Mesenchymal stem cell (in vitro differentiated cells and primary cell): ENCODE measurements at regions not wholly inside any gene's neighbourhood (a gene's known extent, or its start where the extent isn't known, plus 50 kb on each side); places are given as distances from the start of the nearest gene placed in this dataset.

Experiments used
- DNase-seq: peaks from one replicate; pipeline ENCODE4 v3.0.0-alpha.2; 2013
- H2AFZ ChIP-seq: one replicate; pipeline ENCODE4 v1.6.1; 2013; ENCODE audit warnings: low read depth, mild to moderate bottlenecking, control low read depth, inconsistent platforms, low read length, moderate library complexity
- H2AK5ac ChIP-seq: 2 replicates; pipeline ENCODE4 v1.6.1; 2013; ENCODE audit warnings: low read length, moderate library complexity, mild to moderate bottlenecking, inconsistent platforms; ENCODE audit not compliant: severe bottlenecking
- H2BK120ac ChIP-seq: one replicate; pipeline ENCODE4 v1.6.1; 2013; ENCODE audit warnings: low read depth, mild to moderate bottlenecking, inconsistent platforms, low read length, moderate library complexity
- H2BK12ac ChIP-seq, 2 experiments: one replicate each; pipeline ENCODE4 v1.6.1; 2013; ENCODE audit warnings: inconsistent platforms in 2 of 2, low read length in 2 of 2, mild to moderate bottlenecking in 2 of 2, moderate library complexity in 2 of 2, control low read depth in 1 of 2
- H2BK15ac ChIP-seq: one replicate; pipeline ENCODE4 v1.6.1; 2013; ENCODE audit warnings: mild to moderate bottlenecking, low read depth, inconsistent platforms; ENCODE audit not compliant: poor library complexity, severe bottlenecking
- H2BK5ac ChIP-seq: 2 replicates; pipeline ENCODE4 v1.6.1; 2013; ENCODE audit warnings: low read depth, mild to moderate bottlenecking, low read length, control low read depth, inconsistent platforms; ENCODE audit not compliant: poor library complexity, severe bottlenecking
- H3K14ac ChIP-seq, 2 experiments: one replicate each; pipeline ENCODE4 v1.6.1; 2013; ENCODE audit warnings: inconsistent platforms in 2 of 2, low read length in 2 of 2, control low read depth in 1 of 2, mild to moderate bottlenecking in 1 of 2, moderate library complexity in 1 of 2
- H3K18ac ChIP-seq, 2 experiments: one replicate each; pipeline ENCODE4 v1.6.1; 2013; ENCODE audit warnings: inconsistent platforms in 2 of 2, low read length in 2 of 2, control low read depth in 1 of 2, low read depth in 1 of 2, mild to moderate bottlenecking in 1 of 2
- H3K23ac ChIP-seq, 2 experiments: one replicate each; pipeline ENCODE4 v1.6.1; 2013; ENCODE audit warnings: inconsistent platforms in 2 of 2, low read length in 2 of 2, mild to moderate bottlenecking in 2 of 2, moderate library complexity in 2 of 2, control low read depth in 1 of 2
- H3K27ac ChIP-seq: 2 replicates; pipeline ENCODE4 v1.5.1; 2013; ENCODE audit warnings: mild to moderate bottlenecking, moderate library complexity, low read length, control low read depth, inconsistent platforms; ENCODE audit not compliant: poor library complexity, severe bottlenecking
- H3K27me3 ChIP-seq, 2 experiments: 2 replicates each; pipeline versions ENCODE4 v1.6.1 to v1.7.0; 2013; ENCODE audit warnings: low read length in 2 of 2, mild to moderate bottlenecking in 2 of 2, moderate library complexity in 2 of 2, control low read depth in 1 of 2, inconsistent platforms in 1 of 2; ENCODE audit not compliant: control insufficient read depth in 1 of 2, insufficient read depth in 1 of 2
- H3K36me3 ChIP-seq, 2 experiments: 2 replicates each; pipeline versions ENCODE4 v1.6.1 to v1.7.0; 2013; ENCODE audit warnings: low read length in 2 of 2, control low read depth in 1 of 2, inconsistent platforms in 1 of 2, low read depth in 1 of 2, mild to moderate bottlenecking in 1 of 2; ENCODE audit not compliant: insufficient read depth in 2 of 2, control insufficient read depth in 1 of 2
- H3K4ac ChIP-seq, 2 experiments: one replicate each; pipeline ENCODE4 v1.6.1; 2013; ENCODE audit warnings: inconsistent platforms in 2 of 2, low read length in 2 of 2, mild to moderate bottlenecking in 2 of 2, moderate library complexity in 2 of 2, control low read depth in 1 of 2, low read depth in 1 of 2
- H3K4me1 ChIP-seq: 2 replicates; pipeline ENCODE4 v1.6.1; 2013; ENCODE audit warnings: low read depth, low read length, control low read depth; ENCODE audit not compliant: control insufficient read depth, insufficient read depth
- H3K4me2 ChIP-seq: 2 replicates; pipeline ENCODE4 v1.6.1; 2013; ENCODE audit warnings: low read length, mild to moderate bottlenecking, inconsistent platforms; ENCODE audit not compliant: poor library complexity, severe bottlenecking
- H3K4me3 ChIP-seq, 2 experiments: 2 replicates each; pipeline versions ENCODE4 v1.5.1 to v1.7.0; 2013; ENCODE audit warnings: low read length in 2 of 2, mild to moderate bottlenecking in 2 of 2, control low read depth in 1 of 2, low read depth in 1 of 2; ENCODE audit not compliant: insufficient read depth in 1 of 2
- H3K79me1 ChIP-seq: replicated peaks from 2 replicates; pipeline ENCODE4 v1.6.1; 2013; ENCODE audit warnings: mild to moderate bottlenecking, control low read depth, low read length, inconsistent platforms; ENCODE audit not compliant: poor library complexity, severe bottlenecking
- H3K9ac ChIP-seq: 2 replicates; pipeline ENCODE4 v1.7.0; 2013; ENCODE audit warnings: mild to moderate bottlenecking, low read length, moderate library complexity
- H3K9me3 ChIP-seq: 2 replicates; pipeline ENCODE4 v1.7.0; 2013; ENCODE audit warnings: mild to moderate bottlenecking, low read length; ENCODE audit not compliant: control insufficient read depth
- H4K8ac ChIP-seq: one replicate; pipeline ENCODE4 v1.6.1; 2013; ENCODE audit warnings: inconsistent platforms, mild to moderate bottlenecking, low read length, moderate library complexity
- H4K91ac ChIP-seq: one replicate; pipeline ENCODE4 v1.6.1; 2013; ENCODE audit warnings: mild to moderate bottlenecking, low read length, inconsistent platforms
- WGBS: methylation state at CpG from one replicate; pipeline ENCODE4 v1.1.7; 2013; ENCODE audit warnings: mixed read lengths; 5-methylcytosine and 5-hydroxymethylcytosine counted together

- Histone ChIP-seq H3K79me1 (no peaks in the 10 kb centered on the region), H3K9me3 (no peaks in the 10 kb centered on the region), H2AFZ (no peak overlapping the region), H3K4ac (no peak overlapping the region), H3K9ac (no peak overlapping the region), H3K27ac (no peak overlapping the region), H2BK5ac (no peak overlapping the region), H2BK120ac (no peak overlapping the region), H3K14ac (no peak overlapping the region), H2BK12ac (no peak overlapping the region), H3K36me3 (no peaks in the 10 kb centered on the region), H3K4me2 (no peak overlapping the region), H3K23ac (no peak overlapping the region), H3K27me3 (peaks cover 0 to 10% of the 10 kb centered on the region in 2 experiments), H3K18ac (no peak overlapping the region), H2AK5ac (no peak overlapping the region), H3K4me3 (no peak overlapping the region), H2BK15ac (no peak overlapping the region), H4K91ac (no peak overlapping the region), H3K4me1 (no peaks in the 10 kb centered on the region), H4K8ac (no peak overlapping the region)
- no peak for DNase-seq
- 54% methylated on average over 6 of the region's 6 CpGs for WGBS
Observed at GRCh38 chr5:5882706-5883105, 460.2 kb downstream of the ICE1 start.

- Histone ChIP-seq H2AK5ac (no peak overlapping the region), H3K27ac (no peak overlapping the region), H3K9me3 (no peaks in the 10 kb centered on the region), H3K27me3 (no peaks in the 10 kb centered on the region), H3K14ac (no peak overlapping the region), H2BK5ac (no peak overlapping the region), H2BK12ac (no peak overlapping the region), H4K91ac (no peak overlapping the region), H2AFZ (no peak overlapping the region), H3K4ac (no peak overlapping the region), H2BK120ac (no peak overlapping the region), H3K36me3 (no peaks in the 10 kb centered on the region), H3K79me1 (no peaks in the 10 kb centered on the region), H3K4me2 (no peak overlapping the region), H3K18ac (no peak overlapping the region), H2BK15ac (no peak overlapping the region), H3K9ac (no peak overlapping the region), H4K8ac (no peak overlapping the region), H3K4me1 (no peaks in the 10 kb centered on the region), H3K23ac (no peak overlapping the region), H3K4me3 (no peak overlapping the region)
- 76% methylated on average over 3 of the region's 5 CpGs for WGBS
- DNase-seq: no peak
Observed at GRCh38 chr5:5881294-5881693, 458.8 kb downstream of the ICE1 start.

GRCh38 chr5:5880077-5880763, 457.7 kb downstream of the ICE1 start:
- no peaks in the 10 kb centered on the region for H3K79me1 ChIP-seq
- H2BK5ac ChIP-seq: no peak overlapping the region
- H2BK120ac ChIP-seq: no peak overlapping the region
- no peak overlapping the region for H3K4me2 ChIP-seq
- DNase-seq: no peak
- no peak overlapping the region for H3K23ac ChIP-seq
- H4K8ac ChIP-seq: no peak overlapping the region
- H3K9me3 ChIP-seq: no peaks in the 10 kb centered on the region
- no peaks in the 10 kb centered on the region for H3K27me3 ChIP-seq
- no peak overlapping the region for H2AK5ac ChIP-seq
- no peak overlapping the region for H3K14ac ChIP-seq
- WGBS: 89% methylated on average over 9 of the region's 9 CpGs
- H2AFZ ChIP-seq: no peak overlapping the region
- no peak overlapping the region for H3K18ac ChIP-seq
- H2BK12ac ChIP-seq: no peak overlapping the region
- H3K4me3 ChIP-seq: no peak overlapping the region
- no peaks in the 10 kb centered on the region for H3K36me3 ChIP-seq
- H2BK15ac ChIP-seq: no peak overlapping the region
- H4K91ac ChIP-seq: no peak overlapping the region
- no peaks in the 10 kb centered on the region for H3K4me1 ChIP-seq
- no peak overlapping the region for H3K4ac ChIP-seq
- H3K27ac ChIP-seq: no peak overlapping the region
- no peak overlapping the region for H3K9ac ChIP-seq

GRCh38 chr5:5857396-5857795, 434.9 kb downstream of the ICE1 start:
- Histone ChIP-seq H3K4me3 (no peak overlapping the region), H3K18ac (no peak overlapping the region), H2AFZ (no peak overlapping the region), H2BK15ac (no peak overlapping the region), H3K27ac (no peak overlapping the region), H3K14ac (no peak overlapping the region), H2BK5ac (no peak overlapping the region), H3K9ac (no peak overlapping the region), H4K8ac (no peak overlapping the region), H2BK120ac (no peak overlapping the region), H3K4me2 (no peak overlapping the region), H3K9me3 (no peaks in the 10 kb centered on the region), H3K23ac (no peak overlapping the region), H3K79me1 (no peaks in the 10 kb centered on the region), H3K27me3 (no peaks in the 10 kb centered on the region), H3K4ac (no peak overlapping the region), H3K4me1 (no peaks in the 10 kb centered on the region), H2AK5ac (no peak overlapping the region), H2BK12ac (no peak overlapping the region), H3K36me3 (no peaks in the 10 kb centered on the region), H4K91ac (no peak overlapping the region)
- 78% methylated on average over 4 of the region's 4 CpGs for WGBS
- DNase-seq: no peak
